GM12878 (cell line): ENCODE measurements at regions not wholly inside any gene's neighbourhood (a gene's known extent, or its start where the extent isn't known, plus 50 kb on each side); places are given as distances from the start of the nearest gene placed in this dataset.
"Not testable (repeated sequence)": the region's sequence is repeated elsewhere in the genome, so short reads cannot be mapped to it uniquely, and the experiment has no call there.

Experiments
- CHD2 ChIP-seq: IDR thresholded peaks from 2 replicates; pipeline ENCODE4 v1.6.1; 2011; ENCODE audit warnings: low read depth, low read length, improper control_type of control experiment, borderline replicate concordance
- KDM1A ChIP-seq: fragments of 200-600 bp; sonication (generic); IDR thresholded peaks from 2 replicates; pipeline ENCODE4 v1.6.1; 2016; ENCODE audit warnings: borderline replicate concordance
- TCF7 ChIP-seq: IDR thresholded peaks from 2 replicates; pipeline ENCODE4 v1.6.1; 2014; ENCODE audit warnings: antibody characterized with exemption, borderline replicate concordance
- YY1 ChIP-seq: IDR thresholded peaks from 2 replicates; pipeline ENCODE4 v1.6.1; 2011; ENCODE audit warnings: low read depth, mild to moderate bottlenecking, low read length
- TF ChIP-seq, protein P1 (sequence below): fragments of 450-650 bp; IDR thresholded peaks from 2 replicates; pipeline ENCODE4 v1.6.1; 2016; ENCODE audit warnings: mild to moderate bottlenecking
- TF ChIP-seq, protein P2 (sequence below), 3 experiments: IDR thresholded peaks in 2 of 3; conservative IDR thresholded peaks in 1 of 3; 2 replicates each; pipeline ENCODE4 v1.5.1; 2011; ENCODE audit warnings: low read depth in 3 of 3, low read length in 3 of 3, mild to moderate bottlenecking in 3 of 3, control low read depth in 2 of 3, moderate library complexity in 2 of 3, inconsistent platforms in 1 of 3, mixed read lengths in 1 of 3; ENCODE audit not compliant: control insufficient read depth in 2 of 3, insufficient read depth in 1 of 3; ENCODE audit errors: extremely low read depth in 1 of 3

- TF ChIP-seq, protein P1, sequence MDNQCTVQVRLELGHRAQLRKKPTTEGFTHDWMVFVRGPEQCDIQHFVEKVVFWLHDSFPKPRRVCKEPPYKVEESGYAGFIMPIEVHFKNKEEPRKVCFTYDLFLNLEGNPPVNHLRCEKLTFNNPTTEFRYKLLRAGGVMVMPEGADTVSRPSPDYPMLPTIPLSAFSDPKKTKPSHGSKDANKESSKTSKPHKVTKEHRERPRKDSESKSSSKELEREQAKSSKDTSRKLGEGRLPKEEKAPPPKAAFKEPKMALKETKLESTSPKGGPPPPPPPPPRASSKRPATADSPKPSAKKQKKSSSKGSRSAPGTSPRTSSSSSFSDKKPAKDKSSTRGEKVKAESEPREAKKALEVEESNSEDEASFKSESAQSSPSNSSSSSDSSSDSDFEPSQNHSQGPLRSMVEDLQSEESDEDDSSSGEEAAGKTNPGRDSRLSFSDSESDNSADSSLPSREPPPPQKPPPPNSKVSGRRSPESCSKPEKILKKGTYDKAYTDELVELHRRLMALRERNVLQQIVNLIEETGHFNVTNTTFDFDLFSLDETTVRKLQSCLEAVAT, result not testable (repeated sequence)
- not testable (repeated sequence) for TF ChIP-seq CHD2, YY1, KDM1A, TCF7
- TF ChIP-seq, protein P2, sequence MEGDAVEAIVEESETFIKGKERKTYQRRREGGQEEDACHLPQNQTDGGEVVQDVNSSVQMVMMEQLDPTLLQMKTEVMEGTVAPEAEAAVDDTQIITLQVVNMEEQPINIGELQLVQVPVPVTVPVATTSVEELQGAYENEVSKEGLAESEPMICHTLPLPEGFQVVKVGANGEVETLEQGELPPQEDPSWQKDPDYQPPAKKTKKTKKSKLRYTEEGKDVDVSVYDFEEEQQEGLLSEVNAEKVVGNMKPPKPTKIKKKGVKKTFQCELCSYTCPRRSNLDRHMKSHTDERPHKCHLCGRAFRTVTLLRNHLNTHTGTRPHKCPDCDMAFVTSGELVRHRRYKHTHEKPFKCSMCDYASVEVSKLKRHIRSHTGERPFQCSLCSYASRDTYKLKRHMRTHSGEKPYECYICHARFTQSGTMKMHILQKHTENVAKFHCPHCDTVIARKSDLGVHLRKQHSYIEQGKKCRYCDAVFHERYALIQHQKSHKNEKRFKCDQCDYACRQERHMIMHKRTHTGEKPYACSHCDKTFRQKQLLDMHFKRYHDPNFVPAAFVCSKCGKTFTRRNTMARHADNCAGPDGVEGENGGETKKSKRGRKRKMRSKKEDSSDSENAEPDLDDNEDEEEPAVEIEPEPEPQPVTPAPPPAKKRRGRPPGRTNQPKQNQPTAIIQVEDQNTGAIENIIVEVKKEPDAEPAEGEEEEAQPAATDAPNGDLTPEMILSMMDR (IDR thresholded peaks at IDR 0.05 in 2 of 3, conservative IDR thresholded peaks at IDR 0.05 in 1 of 3; ENCODE audit: control insufficient read depth in 2 of 3, extremely low read depth in 1 of 3, insufficient read depth in 1 of 3, low read depth in 3 of 3, low read length in 3 of 3), result not testable (repeated sequence)
Measured at GRCh38 chr9:138211544-138212219, 334.1 kb downstream of the CACNA1B start.
